Prostate gland (tissue), 2 donors: ENCODE measurements at regions not wholly inside any gene's neighbourhood (a gene's known extent, or its start where the extent isn't known, plus 50 kb on each side); places are given as distances from the start of the nearest gene placed in this dataset.

Experiments used
- POLR2A ChIP-seq: fragments of 450-650 bp; IDR thresholded peaks from one replicate; pipeline ENCODE4 v1.6.1; 2016; ENCODE audit warnings: antibody characterized with exemption, mild to moderate bottlenecking
- POLR2AphosphoS5 ChIP-seq: sonication (generic); formaldehyde crosslinking; IDR thresholded peaks from one replicate; pipeline ENCODE4 v1.6.1; 2017; ENCODE audit warnings: antibody characterized with exemption
- TF ChIP-seq, protein P1 (sequence below), 4 experiments: fragments of 200-600 bp in 2 of 4; fragments of 450-650 bp in 2 of 4; sonication (generic) in 2 of 4; IDR thresholded peaks; 1 replicate in 3 of 4; 2 replicates in 1 of 4; pipeline ENCODE4 v1.5.1; 2016 to 2019; ENCODE audit warnings: antibody characterized with exemption in 4 of 4, mild to moderate bottlenecking in 2 of 4, moderate library complexity in 2 of 4

DNA sequence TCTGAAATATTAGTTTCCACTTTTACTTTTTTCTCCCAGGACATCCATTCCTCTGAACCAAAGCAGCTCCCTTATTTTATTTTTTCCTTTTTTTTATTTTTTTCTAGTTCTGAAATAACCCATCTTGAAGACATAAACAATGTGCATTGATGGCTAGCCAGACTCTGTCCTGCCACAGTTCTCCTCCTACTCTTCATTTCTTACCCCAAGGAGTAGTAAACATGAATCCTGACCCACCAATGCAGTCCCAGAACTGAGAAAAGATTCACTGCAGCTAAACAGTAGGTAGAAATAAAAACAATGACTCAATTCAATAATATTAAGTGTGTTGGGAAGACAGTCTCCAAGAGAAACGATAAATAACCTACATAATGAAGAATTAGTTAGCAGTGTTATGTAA lies 65.7 kb upstream of the NOVA1 start:
- TF ChIP-seq, protein P1, sequence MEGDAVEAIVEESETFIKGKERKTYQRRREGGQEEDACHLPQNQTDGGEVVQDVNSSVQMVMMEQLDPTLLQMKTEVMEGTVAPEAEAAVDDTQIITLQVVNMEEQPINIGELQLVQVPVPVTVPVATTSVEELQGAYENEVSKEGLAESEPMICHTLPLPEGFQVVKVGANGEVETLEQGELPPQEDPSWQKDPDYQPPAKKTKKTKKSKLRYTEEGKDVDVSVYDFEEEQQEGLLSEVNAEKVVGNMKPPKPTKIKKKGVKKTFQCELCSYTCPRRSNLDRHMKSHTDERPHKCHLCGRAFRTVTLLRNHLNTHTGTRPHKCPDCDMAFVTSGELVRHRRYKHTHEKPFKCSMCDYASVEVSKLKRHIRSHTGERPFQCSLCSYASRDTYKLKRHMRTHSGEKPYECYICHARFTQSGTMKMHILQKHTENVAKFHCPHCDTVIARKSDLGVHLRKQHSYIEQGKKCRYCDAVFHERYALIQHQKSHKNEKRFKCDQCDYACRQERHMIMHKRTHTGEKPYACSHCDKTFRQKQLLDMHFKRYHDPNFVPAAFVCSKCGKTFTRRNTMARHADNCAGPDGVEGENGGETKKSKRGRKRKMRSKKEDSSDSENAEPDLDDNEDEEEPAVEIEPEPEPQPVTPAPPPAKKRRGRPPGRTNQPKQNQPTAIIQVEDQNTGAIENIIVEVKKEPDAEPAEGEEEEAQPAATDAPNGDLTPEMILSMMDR (IDR thresholded peaks at IDR 0.05): no peak
- TF ChIP-seq POLR2A (no peak), POLR2AphosphoS5 (no peak)
